Stimulated activated effector memory CD8-positive, alpha-beta T cell treated with anti-CD3 and anti-CD28 coated beads, Interleukin-12 subunit alpha, Interleukin-12 subunit beta, amount 100 ng/mL, for 72 hours (primary cell): ENCODE measurements at regions not wholly inside any gene's neighbourhood (a gene's known extent, or its start where the extent isn't known, plus 50 kb on each side); places are given as distances from the start of the nearest gene placed in this dataset.
"Not testable (repeated sequence)": the region's sequence is repeated elsewhere in the genome, so short reads cannot be mapped to it uniquely, and the experiment has no call there.

ENCODE experiments used
- ATAC-seq: fragments of 150-1000 bp; cut with Tn5 transposase; 2 replicates; pipeline ENCODE4 v1.10.0; 2021
- DNase-seq, 2 donors: peaks; one replicate each; pipeline ENCODE4 v3.0.0; 2021 to 2022; ENCODE audit warnings: low spot score in 2 of 2
- H3K27ac Mint-ChIP-seq: one replicate; pipeline ENCODE4 v1.8.0; 2022; ENCODE audit warnings: mild to moderate bottlenecking, mixed read lengths
- H3K36me3 Mint-ChIP-seq: one replicate; pipeline ENCODE4 v1.8.0; 2022; ENCODE audit warnings: mild to moderate bottlenecking, mixed read lengths
- H3K4me1 Mint-ChIP-seq: one replicate; pipeline ENCODE4 v1.8.0; 2022; ENCODE audit warnings: mixed read lengths
- H3K4me3 Mint-ChIP-seq: one replicate; pipeline ENCODE4 v1.8.0; 2022; ENCODE audit warnings: mild to moderate bottlenecking, mixed read lengths
- H3K9me3 Mint-ChIP-seq: one replicate; pipeline ENCODE4 v1.8.0; 2022; ENCODE audit warnings: mixed read lengths

DNA sequence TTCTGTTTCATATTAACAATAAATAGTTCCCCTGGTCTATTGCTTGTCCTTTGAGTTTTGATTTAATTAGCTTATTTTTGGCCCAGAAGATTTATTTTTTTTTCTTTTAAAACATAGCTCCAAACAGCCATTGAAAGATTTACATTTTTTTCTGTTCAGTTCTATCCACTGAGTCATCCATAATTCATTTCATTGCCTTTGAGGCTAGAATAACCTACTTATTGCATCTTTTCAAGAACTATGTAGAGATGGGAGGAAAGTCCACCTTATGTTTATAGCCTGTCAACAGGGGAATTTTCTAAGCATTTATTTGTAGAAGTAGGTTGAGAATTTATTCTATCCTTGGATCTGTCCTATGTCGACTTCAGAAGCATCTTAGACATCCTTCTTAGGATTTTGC is 53.4 kb upstream of the CHD2 start:
- Mint-ChIP-seq H3K9me3 (no peaks in the 10 kb centered on the region), H3K4me3 (no peak overlapping the region), H3K27ac (peak overlapping the region; percentile 94), H3K4me1 (peaks cover 37% of the 10 kb centered on the region), H3K36me3 (no peaks in the 10 kb centered on the region)
- DNase-seq (no peak), ATAC-seq (no peak)

DNA sequence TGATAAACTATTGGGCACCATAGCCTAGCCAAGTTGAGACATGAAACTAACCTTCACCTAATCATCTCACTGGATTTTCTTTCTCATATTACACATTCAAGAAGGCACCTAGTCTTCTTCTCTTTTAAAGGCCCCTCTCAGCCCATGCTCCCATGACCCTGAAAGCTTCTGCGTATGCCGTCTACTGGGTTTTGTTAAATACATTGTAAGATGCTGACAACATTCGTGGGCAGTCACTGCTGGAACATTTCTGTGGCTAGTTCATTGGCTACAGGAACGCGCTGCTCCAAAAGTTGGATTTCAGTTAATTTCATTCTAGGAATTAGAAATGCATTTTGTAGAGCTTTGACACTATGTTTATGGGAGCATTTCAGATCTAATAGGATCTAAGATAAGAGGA is 52.3 kb upstream of the CHD2 start:
- H3K4me3 Mint-ChIP-seq, result no peak overlapping the region
- H3K36me3 Mint-ChIP-seq, result no peaks in the 10 kb centered on the region
- ATAC-seq (no peak), DNase-seq (no peak)
- peaks cover 37% of the 10 kb centered on the region for H3K4me1 Mint-ChIP-seq
- H3K27ac Mint-ChIP-seq, result no peak overlapping the region
- no peaks in the 10 kb centered on the region for H3K9me3 Mint-ChIP-seq

GRCh38 chr15:92848464-92848851 is 51.7 kb upstream of the CHD2 start:
- ATAC-seq (no peak), DNase-seq (no peak)
- no peak overlapping the region for H3K27ac Mint-ChIP-seq
- H3K9me3 Mint-ChIP-seq, result no peaks in the 10 kb centered on the region
- no peak overlapping the region for H3K4me3 Mint-ChIP-seq
- no peaks in the 10 kb centered on the region for H3K36me3 Mint-ChIP-seq
- peaks cover 37% of the 10 kb centered on the region for H3K4me1 Mint-ChIP-seq

GRCh38 chr15:92848852-92849598 is 51.1 kb upstream of the CHD2 start:
- no peak overlapping the region for H3K4me3 Mint-ChIP-seq
- no peak for DNase-seq

GRCh38 chr15:92850218-92850617 is 49.9 kb upstream of the CHD2 start:
- ATAC-seq, H3K4me3 Mint-ChIP-seq: not testable (repeated sequence)

More at GRCh38 chr15:92848852-92849598, 51.1 kb upstream of the CHD2 start:
- Mint-ChIP-seq H3K4me1 (peaks cover 37% of the 10 kb centered on the region), H3K27ac (peak overlapping the region; percentile 60), H3K9me3 (no peaks in the 10 kb centered on the region), H3K36me3 (no peaks in the 10 kb centered on the region)
- ATAC-seq, result peak; percentile 93

More at GRCh38 chr15:92850218-92850617, 49.9 kb upstream of the CHD2 start:
- H3K9me3 Mint-ChIP-seq, H3K36me3 Mint-ChIP-seq, DNase-seq, H3K27ac Mint-ChIP-seq: not testable (repeated sequence)
- H3K4me1 Mint-ChIP-seq, result peaks cover 29% of the 10 kb centered on the region
